ENCODE measurements at regions not wholly inside any gene's neighbourhood (a gene's known extent, or its start where the extent isn't known, plus 50 kb on each side); places are given as distances from the start of the nearest gene placed in this dataset.

GRCh38 chr6:105954148-105954547 lies 132.0 kb upstream of the PRDM1 start:
- no peak for DNase-seq

GRCh38 chr6:105952772-105953690 lies 133.1 kb upstream of the PRDM1 start:
- no peak for DNase-seq

GRCh38 chr6:105952326-105952725 lies 133.8 kb upstream of the PRDM1 start:
- no peak for DNase-seq

- DNase-seq, result no peak
These were observed 134.8 kb upstream of the PRDM1 start for GRCh38 chr6:105951322-105951721.

GRCh38 chr6:105949869-105950268 lies 136.3 kb upstream of the PRDM1 start:
- no peak for DNase-seq

- DNase-seq, result no peak
These were observed 142.6 kb upstream of the PRDM1 start for GRCh38 chr6:105943514-105943913.

GRCh38 chr6:105941621-105942412 lies 144.3 kb upstream of the PRDM1 start:
- DNase-seq, result no peak

- DNase-seq, result no peak
These were observed 145.1 kb upstream of the PRDM1 start for GRCh38 chr6:105940990-105941389.

GRCh38 chr6:105936972-105937371 lies 149.2 kb upstream of the PRDM1 start:
- no peak for DNase-seq

GRCh38 chr6:105935416-105935815 lies 150.7 kb upstream of the PRDM1 start:
- DNase-seq, result no peak

GRCh38 chr6:105934708-105935107 lies 151.4 kb upstream of the PRDM1 start:
- no peak for DNase-seq

- no peak for DNase-seq
These were observed 153.7 kb upstream of the PRDM1 start for GRCh38 chr6:105932440-105932839.

- no peak for DNase-seq
These were observed 156.5 kb upstream of the PRDM1 start for GRCh38 chr6:105929626-105930025.

- DNase-seq, result no peak
These were observed 159.8 kb upstream of the PRDM1 start for GRCh38 chr6:105926318-105926717.

GRCh38 chr6:105925706-105926105 lies 160.4 kb upstream of the PRDM1 start:
- no peak for DNase-seq

- no peak for DNase-seq
These were observed 164.4 kb upstream of the PRDM1 start for GRCh38 chr6:105921781-105922180.

GRCh38 chr6:105920071-105920470 lies 166.1 kb upstream of the PRDM1 start:
- no peak for DNase-seq

- no peak for DNase-seq
These were observed 169.0 kb upstream of the PRDM1 start for GRCh38 chr6:105917038-105917695.

- DNase-seq, result no peak
These were observed 175.0 kb upstream of the PRDM1 start for GRCh38 chr6:105911106-105911629.

GRCh38 chr6:105909106-105909505 lies 177.0 kb upstream of the PRDM1 start:
- no peak for DNase-seq

GRCh38 chr6:105907991-105908390 lies 178.1 kb upstream of the PRDM1 start:
- no peak for DNase-seq

- no peak for DNase-seq
These were observed 178.8 kb upstream of the PRDM1 start for GRCh38 chr6:105907301-105907700.

- no peak for DNase-seq
These were observed 183.6 kb upstream of the PRDM1 start for GRCh38 chr6:105902401-105903031.
